ENCODE measurements at regions not wholly inside any gene's neighbourhood (a gene's known extent, or its start where the extent isn't known, plus 50 kb on each side); places are given as distances from the start of the nearest gene placed in this dataset.

DNA sequence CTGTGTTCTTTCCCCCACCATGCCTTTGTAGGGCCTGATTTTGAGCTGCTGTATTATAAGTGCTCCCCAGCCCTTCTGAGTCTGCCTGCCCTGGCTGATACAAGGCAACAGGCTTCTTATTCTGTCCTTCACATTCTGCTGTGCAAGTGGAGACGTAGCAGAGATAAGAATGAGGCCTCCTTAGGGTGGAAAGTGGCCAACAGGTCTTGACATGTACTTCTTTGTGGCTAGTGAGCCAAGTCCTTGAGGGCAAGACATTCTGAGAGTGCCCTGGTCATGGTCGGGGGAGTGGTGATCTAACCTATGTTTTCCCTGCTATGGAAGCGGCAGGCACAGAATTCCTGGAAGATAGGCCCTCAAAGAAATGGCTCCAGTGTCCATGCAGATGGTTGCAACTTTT lies 235.7 kb upstream of the CADM1 start:
- H3K27me3 ChIP-seq: no peaks in the 10 kb centered on the region
- H3K4me1 ChIP-seq: no peaks in the 10 kb centered on the region
- H3K4me3 ChIP-seq: no peak overlapping the region
- no peak for TF ChIP-seq POLR2AphosphoS5 (IDR thresholded peaks at IDR 0.05; ENCODE audit: insufficient read depth in 1 of 2, low read depth in 1 of 2)
- TF ChIP-seq POLR2A (IDR thresholded peaks at IDR 0.05): no peak
- TF ChIP-seq, protein P1, sequence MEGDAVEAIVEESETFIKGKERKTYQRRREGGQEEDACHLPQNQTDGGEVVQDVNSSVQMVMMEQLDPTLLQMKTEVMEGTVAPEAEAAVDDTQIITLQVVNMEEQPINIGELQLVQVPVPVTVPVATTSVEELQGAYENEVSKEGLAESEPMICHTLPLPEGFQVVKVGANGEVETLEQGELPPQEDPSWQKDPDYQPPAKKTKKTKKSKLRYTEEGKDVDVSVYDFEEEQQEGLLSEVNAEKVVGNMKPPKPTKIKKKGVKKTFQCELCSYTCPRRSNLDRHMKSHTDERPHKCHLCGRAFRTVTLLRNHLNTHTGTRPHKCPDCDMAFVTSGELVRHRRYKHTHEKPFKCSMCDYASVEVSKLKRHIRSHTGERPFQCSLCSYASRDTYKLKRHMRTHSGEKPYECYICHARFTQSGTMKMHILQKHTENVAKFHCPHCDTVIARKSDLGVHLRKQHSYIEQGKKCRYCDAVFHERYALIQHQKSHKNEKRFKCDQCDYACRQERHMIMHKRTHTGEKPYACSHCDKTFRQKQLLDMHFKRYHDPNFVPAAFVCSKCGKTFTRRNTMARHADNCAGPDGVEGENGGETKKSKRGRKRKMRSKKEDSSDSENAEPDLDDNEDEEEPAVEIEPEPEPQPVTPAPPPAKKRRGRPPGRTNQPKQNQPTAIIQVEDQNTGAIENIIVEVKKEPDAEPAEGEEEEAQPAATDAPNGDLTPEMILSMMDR (IDR thresholded peaks at IDR 0.05): no peak
- no peaks in the 10 kb centered on the region for H3K36me3 ChIP-seq
- intact Hi-C loops (cut with DNase I): no loop called here
- no peaks in the 10 kb centered on the region for H3K9me3 ChIP-seq
- no peak overlapping the region for H3K27ac ChIP-seq
- no peak for DNase-seq (ENCODE audit: extremely low spot score in 2 of 2)

DNA sequence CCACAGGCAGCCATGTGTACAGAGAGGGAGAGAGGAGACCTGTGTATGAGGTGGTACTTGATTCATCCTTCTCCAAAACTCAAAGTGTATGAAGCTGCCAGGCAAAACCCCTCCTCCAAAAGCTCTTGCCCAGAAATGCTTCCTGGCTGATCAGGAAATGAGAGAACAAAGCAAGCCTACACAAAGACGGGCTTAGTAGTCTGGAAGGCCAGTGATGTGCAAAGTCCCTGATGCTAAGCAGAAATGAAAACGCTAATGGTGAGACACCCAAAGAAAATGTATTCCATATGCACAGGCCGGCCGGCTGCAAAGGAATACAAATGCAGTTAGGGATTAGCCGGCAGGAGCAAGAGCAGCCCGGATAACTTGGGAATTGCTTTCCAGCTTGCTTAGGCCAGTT lies 234.9 kb upstream of the CADM1 start:
- H3K27me3 ChIP-seq: no peaks in the 10 kb centered on the region
- no peak for TF ChIP-seq POLR2A (IDR thresholded peaks at IDR 0.05)
- TF ChIP-seq, protein P1 (IDR thresholded peaks at IDR 0.05): no peak
- TF ChIP-seq POLR2AphosphoS5 (IDR thresholded peaks at IDR 0.05; ENCODE audit: insufficient read depth in 1 of 2, low read depth in 1 of 2): no peak
- intact Hi-C loops (cut with DNase I): no loop called here
- no peak overlapping the region for H3K27ac ChIP-seq
- H3K4me1 ChIP-seq: no peaks in the 10 kb centered on the region
- no peak overlapping the region for H3K4me3 ChIP-seq
- H3K9me3 ChIP-seq: no peaks in the 10 kb centered on the region
- no peaks in the 10 kb centered on the region for H3K36me3 ChIP-seq
- DNase-seq (ENCODE audit: extremely low spot score in 2 of 2): no peak

DNA sequence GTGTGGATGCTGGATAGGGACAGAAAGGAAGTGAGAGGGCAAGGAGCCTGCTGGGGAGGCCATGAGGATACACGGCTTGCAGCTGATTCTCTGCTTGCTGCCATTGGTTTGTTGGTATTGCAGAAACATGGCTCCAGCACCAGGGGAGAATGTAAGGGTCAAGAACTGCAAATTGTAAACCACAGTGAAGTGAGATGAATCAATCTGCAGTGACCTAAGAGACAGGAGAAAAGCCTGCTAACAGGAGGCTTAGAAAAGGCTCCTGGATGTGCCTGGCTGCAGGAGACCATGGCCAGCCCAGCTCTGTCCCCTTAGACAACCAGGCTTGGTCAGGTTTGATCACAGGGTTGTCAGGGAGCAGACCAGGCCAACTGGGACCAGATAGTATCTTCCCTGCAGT lies 233.7 kb upstream of the CADM1 start:
- Histone ChIP-seq H3K27ac (no peak overlapping the region), H3K4me3 (no peak overlapping the region), H3K4me1 (no peaks in the 10 kb centered on the region), H3K9me3 (no peaks in the 10 kb centered on the region), H3K36me3 (no peaks in the 10 kb centered on the region), H3K27me3 (no peaks in the 10 kb centered on the region)
- DNase-seq (ENCODE audit: extremely low spot score in 2 of 2): no peak
- intact Hi-C loops (cut with DNase I): no loop called here
- TF ChIP-seq POLR2AphosphoS5 (IDR thresholded peaks at IDR 0.05; ENCODE audit: insufficient read depth in 1 of 2, low read depth in 1 of 2): no peak
- no peak for TF ChIP-seq POLR2A (IDR thresholded peaks at IDR 0.05)
- TF ChIP-seq, protein P1 (IDR thresholded peaks at IDR 0.05): no peak

DNA sequence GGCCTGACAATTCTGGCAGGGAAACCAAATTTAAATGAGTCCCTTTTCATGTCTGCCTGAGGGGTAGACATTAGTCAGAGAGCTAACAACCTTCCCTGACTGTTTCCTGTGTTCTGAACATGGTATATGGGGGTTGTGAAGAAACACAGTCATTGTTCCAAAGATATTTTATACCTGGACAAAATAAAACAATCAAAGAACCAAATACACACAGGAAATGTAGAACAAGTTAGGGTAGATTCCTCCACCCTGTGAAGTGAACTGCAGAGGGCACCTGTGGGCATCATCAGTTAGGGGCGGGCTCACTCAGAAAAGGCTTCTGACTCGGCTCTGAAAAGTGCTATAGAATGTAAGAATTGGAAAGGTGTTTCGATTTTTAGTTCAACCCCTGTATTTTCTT lies 231.9 kb upstream of the CADM1 start:
- no peak for DNase-seq (ENCODE audit: extremely low spot score in 2 of 2)
- intact Hi-C loops (cut with DNase I): no loop called here
- no peak for TF ChIP-seq POLR2AphosphoS5 (IDR thresholded peaks at IDR 0.05; ENCODE audit: insufficient read depth in 1 of 2, low read depth in 1 of 2)
- TF ChIP-seq POLR2A (IDR thresholded peaks at IDR 0.05): no peak
- TF ChIP-seq, protein P1 (IDR thresholded peaks at IDR 0.05): no peak

DNA sequence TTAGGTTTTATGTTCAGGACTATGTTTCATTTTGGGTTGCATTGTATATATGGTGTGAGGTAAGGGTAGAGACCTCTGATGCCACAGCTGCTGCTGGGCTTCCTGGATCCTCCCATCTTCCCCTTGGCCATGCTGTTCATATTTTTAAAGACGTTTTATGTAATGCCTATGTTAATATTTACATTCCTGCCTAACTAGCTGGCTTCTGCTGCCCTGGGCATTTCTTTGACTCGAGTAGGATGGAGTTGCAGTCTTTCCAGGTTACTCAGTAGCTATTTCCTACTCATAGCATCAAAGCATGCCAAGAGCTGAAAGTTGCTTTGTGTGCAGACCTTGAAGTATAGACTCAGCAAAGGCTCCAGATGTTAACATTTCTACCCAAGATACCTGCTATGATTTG lies 220.5 kb upstream of the CADM1 start:
- no peak for DNase-seq (ENCODE audit: extremely low spot score in 2 of 2)
- Histone ChIP-seq H3K9me3 (no peaks in the 10 kb centered on the region), H3K27ac (no peak overlapping the region), H3K27me3 (no peaks in the 10 kb centered on the region), H3K4me3 (no peak overlapping the region), H3K4me1 (no peaks in the 10 kb centered on the region), H3K36me3 (no peaks in the 10 kb centered on the region)
- TF ChIP-seq POLR2A (IDR thresholded peaks at IDR 0.05): no peak
- TF ChIP-seq, protein P1 (IDR thresholded peaks at IDR 0.05): no peak
- intact Hi-C loops (cut with DNase I): no loop called here

More for the DNA sequence above, 231.9 kb upstream of the CADM1 start:
- Histone ChIP-seq H3K4me1 (no peaks in the 10 kb centered on the region), H3K4me3 (no peak overlapping the region), H3K27ac (no peak overlapping the region), H3K9me3 (no peaks in the 10 kb centered on the region), H3K27me3 (no peaks in the 10 kb centered on the region), H3K36me3 (no peaks in the 10 kb centered on the region)
